ENCODE measurements at regions not wholly inside any gene's neighbourhood (a gene's known extent, or its start where the extent isn't known, plus 50 kb on each side); places are given as distances from the start of the nearest gene placed in this dataset.
"Not testable (repeated sequence)": the region's sequence is repeated elsewhere in the genome, so short reads cannot be mapped to it uniquely, and the experiment has no call there.

DNA sequence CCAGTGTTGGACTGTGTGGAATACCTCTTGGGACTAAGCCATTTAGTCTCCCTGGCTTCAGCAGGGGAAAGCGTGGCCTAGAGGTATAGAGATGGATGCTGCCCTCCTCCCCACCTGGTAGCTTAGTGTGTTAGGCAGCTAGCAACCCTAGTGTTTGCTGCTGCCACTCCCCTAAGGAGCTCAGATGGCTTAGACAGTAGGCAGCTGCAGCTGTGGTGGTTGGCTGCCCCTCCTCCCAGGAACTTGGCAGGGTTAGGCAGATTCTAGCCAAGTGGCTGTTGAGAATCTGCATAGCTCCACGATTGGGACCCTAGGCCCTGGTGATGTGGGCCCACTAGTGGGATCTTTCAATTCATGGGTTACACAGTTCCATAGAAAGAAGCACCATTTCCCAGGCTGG, 550.4 kb upstream of the CHAC2 start:
- no peak for DNase-seq (ENCODE audit: low read depth in 4 of 4, low spot score in 3 of 4)

DNA sequence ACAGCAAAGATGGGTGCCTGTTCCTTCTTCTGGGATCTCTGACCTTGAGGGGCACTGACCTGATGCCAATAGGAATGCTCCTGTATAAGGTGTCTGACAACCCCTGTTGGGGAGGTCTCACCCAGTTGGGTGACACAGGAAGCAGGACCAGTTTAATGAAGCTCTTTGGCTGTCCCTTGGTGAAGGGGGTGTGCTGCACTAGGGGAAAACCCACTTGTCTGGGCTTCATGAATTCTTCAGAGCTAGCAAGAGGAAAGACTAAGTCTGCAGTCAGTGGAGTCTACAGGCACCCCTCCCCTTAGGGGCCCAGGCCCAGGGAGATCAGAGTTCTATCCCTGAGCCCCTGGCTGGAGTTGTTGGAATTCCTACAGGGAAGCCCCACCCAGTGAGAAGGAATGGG, 550.8 kb upstream of the CHAC2 start:
- no peak for DNase-seq (ENCODE audit: low read depth in 4 of 4, low spot score in 3 of 4)

DNA sequence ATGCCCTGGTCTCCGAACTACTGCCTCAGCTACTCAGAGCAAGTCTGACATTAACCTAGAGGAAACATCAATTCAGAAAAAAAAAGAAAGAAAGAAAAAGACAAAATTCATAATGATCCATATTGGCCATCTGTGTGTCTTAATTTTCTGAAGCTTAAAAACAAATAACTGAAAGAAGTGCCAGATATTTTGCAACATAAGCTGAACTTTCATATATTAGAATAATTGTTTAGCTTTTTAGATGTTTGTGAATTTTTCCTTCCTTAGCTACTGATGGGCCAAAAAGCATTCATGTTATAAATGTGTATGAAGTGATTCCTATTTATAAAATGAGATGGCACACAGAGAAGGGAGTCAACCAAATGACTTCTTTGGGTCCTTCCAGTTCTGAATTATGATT, 555.0 kb upstream of the CHAC2 start:
- DNase-seq (ENCODE audit: low read depth in 4 of 4, low spot score in 3 of 4), result no peak

DNA sequence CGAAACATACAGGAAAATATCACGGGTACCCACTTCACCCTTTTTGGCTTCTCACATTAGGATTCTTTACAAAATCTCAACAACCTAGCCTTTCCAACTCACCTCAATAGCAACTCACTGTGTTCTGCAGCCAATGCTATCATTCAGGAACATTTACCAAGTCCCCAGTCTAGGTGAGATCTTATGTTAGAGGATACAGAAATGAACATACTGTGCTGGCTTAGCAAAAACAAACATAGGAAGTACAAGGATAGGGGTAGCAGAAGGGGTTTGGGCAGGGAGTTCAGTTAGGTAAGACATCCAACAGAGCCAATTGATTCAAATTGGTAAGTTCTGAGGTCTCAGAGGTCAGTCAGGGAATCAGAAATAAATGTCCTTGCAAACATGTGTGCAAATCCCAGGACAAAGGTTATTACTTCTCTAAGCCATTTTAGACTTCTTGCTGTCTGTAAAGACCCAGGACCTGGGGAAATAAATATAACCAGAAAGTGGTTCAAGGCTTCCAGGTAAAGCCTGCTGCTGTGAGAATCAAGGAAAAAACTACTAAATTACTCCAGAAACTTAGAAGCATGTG, 556.3 kb upstream of the CHAC2 start:
- DNase-seq (ENCODE audit: low read depth in 4 of 4, low spot score in 3 of 4), result no peak

DNA sequence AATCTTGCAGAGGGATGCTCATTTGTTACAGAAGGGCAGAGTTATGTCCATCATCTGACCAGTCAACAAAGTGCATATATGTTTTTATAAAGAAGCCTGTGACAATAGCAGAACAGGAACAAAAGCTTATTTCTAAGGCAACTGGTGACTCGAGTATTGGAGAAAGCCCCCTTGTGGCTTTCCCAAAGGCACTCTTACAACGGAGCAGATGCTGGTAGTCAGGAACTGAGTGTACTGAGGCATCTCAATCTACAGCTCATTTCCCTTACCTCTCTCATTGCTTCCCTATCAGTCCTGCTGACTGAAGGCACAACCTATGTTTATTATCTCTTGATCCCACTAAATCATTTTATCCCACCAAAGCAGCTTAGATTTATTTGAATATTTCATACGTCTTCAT, 557.1 kb upstream of the CHAC2 start:
- no peak for DNase-seq (ENCODE audit: low read depth in 4 of 4, low spot score in 3 of 4)

DNA sequence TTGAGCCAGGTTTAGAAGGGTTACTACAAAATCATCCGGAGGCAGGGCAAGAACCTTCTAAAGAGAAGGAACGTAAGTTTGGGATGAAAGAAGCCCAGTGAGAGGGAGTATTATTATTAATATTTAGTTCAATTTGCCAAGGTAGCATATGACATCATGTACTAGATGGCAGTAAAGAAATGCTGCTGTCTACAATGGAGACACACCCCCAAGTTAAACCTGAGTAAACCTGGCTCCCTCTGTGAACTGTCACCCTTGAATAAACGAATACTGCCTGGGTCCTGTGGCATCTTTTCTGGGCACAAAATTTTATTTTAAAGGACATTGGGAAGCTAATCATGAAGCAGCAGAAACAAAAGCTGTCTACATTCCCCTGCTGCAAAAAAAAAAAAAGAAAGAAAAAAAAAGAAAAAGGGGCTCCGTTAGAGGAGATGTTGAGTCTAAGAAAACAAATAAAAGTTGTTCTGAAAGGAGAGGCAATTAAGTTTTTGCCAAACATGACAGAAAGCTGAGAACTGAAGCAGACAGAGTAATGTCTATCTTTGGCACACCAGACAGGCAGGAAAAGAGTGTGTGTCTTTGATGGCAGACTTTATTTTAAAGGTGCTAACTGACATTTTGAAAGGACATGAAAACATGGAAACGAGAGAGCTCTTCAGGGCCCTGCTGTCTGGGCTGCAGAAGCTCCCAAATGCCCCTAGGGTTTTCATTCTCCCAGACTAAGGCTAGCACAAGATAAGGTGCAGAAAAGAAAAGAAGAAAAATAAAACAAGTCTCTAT, 557.7 kb upstream of the CHAC2 start:
- DNase-seq (ENCODE audit: low read depth in 4 of 4, low spot score in 3 of 4), result no peak

DNA sequence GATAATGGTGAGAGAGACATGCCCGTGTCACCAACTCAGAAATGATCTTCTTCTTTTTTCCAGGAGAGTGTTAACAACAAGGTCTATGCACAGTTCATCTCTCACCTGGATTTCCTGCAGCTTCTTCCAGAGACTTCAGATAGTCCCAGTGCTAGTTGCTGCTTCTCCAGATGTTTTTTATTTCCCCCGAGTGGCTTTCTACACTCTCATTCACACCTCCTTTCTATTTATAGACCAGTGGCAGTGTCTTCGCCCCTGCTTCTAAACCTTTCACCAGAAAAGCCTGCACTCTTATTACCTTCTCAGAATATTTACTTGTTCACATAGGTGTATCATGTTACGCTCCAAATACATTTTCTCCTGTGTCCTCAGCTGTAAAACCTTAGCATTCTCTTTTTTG, 558.8 kb upstream of the CHAC2 start:
- no peak for DNase-seq (ENCODE audit: low read depth in 4 of 4, low spot score in 3 of 4)

DNA sequence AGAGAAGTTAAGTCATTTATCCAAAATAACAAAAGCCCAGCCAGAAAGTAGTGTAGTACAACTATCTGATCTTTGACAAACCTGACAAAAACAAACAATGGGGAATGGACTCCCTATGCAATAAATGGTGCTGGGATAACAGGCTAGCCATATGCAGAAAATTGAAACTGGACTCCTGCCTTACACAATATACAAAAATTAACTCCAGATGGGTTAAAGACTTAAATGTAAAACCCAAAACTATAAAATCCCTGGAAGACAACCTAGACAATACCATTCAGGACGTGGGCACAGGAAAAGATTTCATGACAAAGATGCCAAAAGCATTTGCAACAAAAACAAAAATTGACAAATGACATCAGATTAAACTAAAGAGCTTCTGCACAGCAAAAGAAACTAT, 561.4 kb upstream of the CHAC2 start:
- DNase-seq (ENCODE audit: low read depth in 4 of 4, low spot score in 3 of 4), result not testable (repeated sequence)

DNA sequence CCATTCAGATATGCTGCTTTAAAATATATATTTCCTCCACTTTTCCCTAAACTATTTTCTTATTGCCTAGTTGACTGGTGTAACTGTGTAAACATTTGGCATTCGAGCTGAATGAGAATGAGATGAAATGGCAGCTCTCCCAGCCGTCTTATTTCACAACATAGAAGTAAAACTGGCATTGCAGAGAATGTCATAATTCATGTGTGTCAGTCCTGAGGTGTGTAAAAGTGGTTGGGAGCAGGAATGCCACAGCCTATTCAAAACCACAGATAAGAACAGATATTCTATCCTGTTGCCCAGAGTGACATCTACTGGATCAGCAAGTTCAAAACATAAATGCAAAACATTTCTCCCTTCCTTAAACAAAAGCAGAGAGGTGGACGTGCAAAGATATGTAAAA, 565.5 kb upstream of the CHAC2 start:
- DNase-seq (ENCODE audit: low read depth in 4 of 4, low spot score in 3 of 4), result peak in 1 of 4 donors; percentile 37

DNA sequence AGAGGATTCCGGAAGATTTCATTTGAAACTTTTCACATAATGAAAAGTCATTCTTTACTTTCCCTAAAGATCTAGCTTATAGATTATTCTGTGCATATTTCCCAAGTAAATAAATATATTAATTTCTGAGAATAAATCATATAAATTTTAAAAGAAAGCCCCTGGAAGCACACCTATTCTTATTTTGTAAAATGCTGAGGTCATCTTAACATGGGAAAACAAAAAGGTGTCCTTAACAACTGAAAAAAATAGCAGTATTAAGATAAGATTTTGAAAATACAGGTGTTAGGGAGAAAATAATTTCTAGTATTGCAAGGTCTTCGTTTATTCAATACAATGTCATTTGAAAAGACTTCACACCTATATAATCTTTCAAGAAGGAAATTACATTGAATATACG, 567.5 kb upstream of the CHAC2 start:
- no peak for DNase-seq (ENCODE audit: low read depth in 4 of 4, low spot score in 3 of 4)

DNA sequence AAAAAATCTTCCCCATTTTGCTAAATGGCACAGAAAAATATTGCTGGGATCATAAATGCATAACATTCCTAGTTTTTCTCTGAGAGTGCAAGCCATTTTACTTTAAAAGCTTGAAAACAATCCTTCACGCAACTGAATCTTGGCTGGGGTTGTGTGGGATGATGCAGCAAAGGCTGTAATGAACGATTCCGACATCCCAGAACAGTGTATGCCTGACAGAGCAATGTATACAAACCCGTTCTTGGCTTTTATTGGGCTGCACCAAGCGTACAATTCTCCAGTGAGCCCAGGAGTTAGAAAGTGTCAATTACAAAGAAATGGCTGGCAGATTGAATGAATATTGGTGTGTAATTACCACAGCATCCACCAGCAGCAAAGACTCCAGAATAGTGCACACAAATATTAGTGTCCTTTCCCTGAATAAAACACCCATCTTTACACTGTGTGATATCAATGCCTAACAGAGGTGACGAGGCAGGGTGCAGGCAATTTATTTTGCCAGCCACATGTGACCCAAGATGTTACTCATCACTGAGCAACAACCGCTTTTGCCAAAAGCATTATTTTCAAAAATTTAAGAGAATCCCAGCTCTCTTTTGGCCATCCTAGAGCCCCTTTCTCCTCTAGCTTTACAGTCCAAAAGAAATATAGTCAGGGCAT, 578.6 kb upstream of the CHAC2 start:
- DNase-seq (ENCODE audit: low read depth in 4 of 4, low spot score in 3 of 4), result peak in 1 of 4 donors; percentile 52

DNA sequence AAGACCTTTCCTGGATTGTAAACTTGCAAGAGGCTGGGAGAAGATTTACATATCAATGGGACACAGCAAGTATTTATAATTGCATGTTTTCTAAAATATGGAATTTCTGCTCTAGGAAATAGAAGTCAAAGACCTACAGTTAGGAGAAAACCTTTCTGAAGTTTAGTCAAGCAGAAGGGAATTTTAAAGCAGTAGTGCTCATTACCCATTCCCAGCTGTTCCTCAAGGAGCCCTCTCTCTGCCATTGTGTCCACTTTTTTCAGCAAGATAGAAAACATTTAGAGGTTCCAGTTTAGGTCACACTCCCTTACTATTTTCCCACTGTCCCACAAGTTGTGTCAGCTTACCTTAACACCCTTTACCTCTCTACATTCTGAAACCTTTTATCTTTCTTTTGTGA, 584.0 kb upstream of the CHAC2 start:
- no peak for DNase-seq (ENCODE audit: low read depth in 4 of 4, low spot score in 3 of 4)

DNA sequence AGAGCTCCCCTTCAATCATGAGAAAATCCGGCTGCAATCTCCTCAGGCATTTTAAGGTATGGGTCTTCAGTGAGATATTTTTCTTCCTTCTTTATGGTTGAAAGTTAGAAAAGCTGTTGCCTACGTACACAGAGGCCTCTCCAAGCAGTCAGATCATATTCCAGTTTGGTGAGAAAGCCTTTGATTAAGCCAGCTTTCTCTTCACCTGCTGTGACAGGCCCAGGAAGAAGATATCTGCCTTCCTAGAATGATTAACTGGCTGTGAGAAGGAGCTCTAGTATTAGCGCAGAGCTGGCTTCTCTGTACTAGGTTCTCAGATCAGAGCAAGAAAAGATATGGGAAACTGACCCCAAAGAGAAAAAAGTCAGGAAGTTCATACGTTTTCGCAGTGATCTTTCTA, 585.0 kb upstream of the CHAC2 start:
- peak in 1 of 4 donors; percentile 27 for DNase-seq (ENCODE audit: low read depth in 4 of 4, low spot score in 3 of 4)

DNA sequence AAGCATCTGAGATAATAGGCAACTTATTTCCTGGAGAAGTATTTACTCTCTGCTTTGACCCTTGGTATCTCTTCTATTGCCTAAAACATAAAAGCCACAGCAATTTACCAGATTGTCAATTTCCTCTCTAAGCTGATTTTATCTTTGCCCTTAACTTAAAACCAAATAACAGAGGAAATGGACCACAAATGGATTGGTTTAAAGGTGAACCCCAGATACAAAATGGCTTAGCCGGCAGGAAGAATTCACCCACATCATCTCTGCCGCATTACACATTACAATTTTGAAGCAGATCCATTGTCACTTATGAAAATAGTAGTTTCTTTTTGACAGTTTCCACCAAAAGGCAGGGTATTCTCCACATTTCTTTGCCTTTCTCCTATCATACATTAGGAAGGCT, 585.8 kb upstream of the CHAC2 start:
- DNase-seq (ENCODE audit: low read depth in 4 of 4, low spot score in 3 of 4), result no peak

DNA sequence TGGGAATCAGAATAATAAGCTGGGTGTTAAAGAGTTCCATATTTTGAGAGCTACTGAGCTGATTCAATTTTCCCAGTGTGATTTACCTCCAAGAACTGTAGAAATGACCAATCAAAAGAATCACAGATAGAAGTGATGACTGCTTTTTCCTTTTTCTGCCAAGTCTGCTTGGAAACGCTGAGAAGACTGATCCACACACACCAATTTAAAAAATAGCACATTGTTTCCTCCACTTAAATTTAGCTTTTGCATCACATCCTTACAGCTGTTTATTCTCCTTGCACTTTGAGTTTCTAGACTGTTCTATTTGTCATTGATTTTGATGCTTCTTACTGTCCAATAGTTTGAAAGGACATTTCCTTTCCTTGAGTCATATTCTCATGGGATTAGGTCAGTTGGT, 590.3 kb upstream of the CHAC2 start:
- DNase-seq (ENCODE audit: low read depth in 4 of 4, low spot score in 3 of 4), result no peak

DNA sequence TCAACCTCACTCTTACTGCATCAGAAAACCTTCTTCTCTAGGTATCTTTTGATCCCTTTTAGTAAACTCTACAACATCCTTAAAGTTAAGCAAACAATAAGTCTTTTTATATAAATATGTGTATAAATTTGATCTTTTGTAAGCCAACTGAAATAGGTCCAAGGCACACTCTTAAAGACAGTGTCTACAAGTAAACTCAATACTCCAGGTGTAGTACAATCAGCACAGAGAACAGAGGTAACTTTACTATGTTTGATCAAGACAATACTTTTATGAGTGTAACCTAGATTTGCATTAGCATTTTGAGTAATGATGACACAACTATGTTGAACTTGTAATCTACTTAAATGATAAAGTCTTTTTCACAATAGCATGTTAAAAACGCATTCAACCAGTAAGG, 593.1 kb upstream of the CHAC2 start:
- no peak for DNase-seq (ENCODE audit: low read depth in 4 of 4, low spot score in 3 of 4)

DNA sequence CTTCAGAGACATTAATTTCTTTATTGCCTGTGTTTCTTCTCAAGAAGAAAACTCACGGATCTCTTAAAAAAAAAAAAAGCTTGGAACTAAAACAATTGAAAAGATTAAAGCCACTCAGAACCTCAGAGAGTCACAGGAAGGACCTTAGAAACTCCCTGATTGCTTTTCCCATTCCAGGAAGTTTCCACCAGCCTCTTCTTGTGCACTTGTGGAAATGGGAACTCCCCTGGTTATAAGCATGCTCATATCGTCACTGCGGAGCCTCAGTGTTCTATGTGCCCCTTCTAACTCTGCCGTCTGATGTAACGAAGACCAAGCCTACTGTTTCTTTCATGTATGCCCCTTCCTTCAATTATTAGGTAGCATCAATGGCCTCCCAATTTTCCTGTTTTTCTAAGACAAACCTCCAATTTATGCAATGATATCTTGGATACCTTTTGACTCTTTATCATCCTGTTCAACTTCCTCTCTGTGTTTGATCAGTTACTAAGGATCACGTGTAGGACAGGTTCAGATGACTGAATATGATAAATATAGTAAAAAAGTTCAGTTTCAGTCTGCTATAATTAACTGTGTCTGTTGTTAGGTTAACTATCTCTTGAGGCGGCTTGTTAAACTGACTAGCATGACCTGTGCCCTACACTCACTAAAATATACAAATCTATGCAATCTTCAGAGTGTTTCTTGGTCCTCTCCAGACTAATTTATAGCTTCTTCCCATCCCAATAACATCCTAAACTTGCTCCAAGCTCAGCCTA, 593.7 kb upstream of the CHAC2 start:
- DNase-seq (ENCODE audit: low read depth in 4 of 4, low spot score in 3 of 4), result no peak

DNA sequence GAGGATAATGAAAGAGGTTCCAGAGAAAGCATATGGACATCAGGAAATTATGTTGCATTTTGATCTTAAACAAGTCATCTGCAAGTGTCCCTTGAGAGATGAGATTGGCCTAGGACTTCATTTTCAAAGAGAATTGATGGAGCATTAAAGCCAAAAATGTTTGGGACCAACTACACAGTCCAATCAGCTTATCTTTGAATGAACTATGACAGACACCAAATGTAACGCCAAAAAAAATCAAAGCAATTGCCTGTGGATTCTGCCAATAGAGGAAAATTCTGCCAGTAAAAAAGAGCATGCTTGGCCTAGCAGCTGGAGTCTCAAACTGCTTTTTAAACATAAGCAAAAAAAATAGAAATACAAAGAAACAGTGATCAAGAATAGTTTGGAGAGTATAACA, 594.5 kb upstream of the CHAC2 start:
- DNase-seq (ENCODE audit: low read depth in 4 of 4, low spot score in 3 of 4), result no peak

DNA sequence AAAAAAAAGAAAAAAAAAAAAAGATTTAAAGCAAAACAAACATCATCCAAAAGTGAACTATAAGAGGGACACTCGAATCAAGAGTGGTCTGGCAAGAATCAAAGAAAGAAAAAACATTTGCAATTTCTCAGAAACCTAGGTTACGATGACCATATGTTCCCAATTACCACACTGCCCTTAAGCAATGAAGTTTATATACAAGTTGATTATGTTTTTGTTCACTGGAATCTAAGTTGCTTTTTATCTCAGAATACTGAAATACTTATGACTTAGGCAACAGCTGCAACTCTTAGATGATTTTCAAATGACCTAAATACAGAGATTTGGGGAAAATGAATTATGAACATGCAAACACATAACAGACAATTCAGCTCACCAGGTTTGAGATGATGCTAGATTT, 597.1 kb upstream of the CHAC2 start:
- no peak for DNase-seq (ENCODE audit: low read depth in 4 of 4, low spot score in 3 of 4)

DNA sequence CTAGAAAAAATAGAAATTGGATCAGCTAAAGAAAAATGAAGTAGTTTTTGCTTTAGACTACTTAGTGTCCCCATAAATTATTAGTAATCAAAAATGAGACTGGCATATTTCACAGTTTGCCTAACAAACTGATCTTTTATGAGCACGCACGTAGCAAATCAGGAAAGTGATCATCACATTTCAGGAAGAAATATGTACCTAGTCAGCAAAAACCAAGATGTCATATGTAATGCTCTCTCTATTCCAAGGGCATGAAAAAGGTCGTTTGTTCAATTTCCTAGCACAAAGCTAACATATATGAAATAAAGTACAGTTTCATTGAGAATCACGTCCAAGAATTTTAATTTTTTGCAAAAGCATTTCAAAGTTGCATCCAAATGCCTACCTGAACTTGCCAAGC, 600.4 kb upstream of the CHAC2 start:
- DNase-seq (ENCODE audit: low read depth in 4 of 4, low spot score in 3 of 4), result no peak

DNA sequence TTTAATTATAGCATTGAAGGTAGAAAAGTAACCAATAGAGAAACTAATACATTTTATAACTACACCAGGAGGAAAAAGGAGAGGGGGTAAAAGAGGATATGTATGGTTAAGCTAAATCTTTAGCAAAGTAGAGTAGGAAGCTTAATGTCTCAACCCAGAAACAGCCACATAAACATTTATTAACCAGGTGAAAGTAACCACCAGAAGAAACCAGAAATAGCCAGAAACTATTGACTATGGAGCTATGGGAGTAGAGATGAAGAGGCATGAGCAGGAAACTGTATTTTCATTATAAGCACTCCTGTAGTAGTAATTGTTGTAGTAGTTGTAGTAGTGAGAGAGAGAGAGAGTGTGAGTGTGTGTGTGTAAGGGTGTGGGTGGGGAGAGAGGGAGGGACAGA, 617.5 kb upstream of the CHAC2 start:
- no peak for DNase-seq (ENCODE audit: low read depth in 4 of 4, low spot score in 3 of 4)

DNA sequence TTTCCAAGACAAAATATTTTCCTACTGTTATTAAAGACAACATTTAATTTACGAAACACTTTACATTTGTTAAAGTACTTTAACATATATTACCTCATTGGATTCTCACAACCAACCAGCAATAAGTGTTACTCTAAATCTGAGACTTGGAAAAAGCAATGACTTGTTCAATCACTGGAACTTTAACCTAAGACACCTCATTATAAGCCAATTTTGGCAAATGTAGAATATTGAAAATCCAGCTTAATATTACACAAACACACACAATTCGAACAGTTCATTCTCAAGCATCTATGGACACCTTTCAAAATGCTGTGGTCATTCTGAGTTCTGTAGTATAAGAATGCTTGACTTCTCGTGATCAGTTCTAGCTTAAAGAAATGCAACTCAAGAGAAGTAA, 619.4 kb upstream of the CHAC2 start:
- DNase-seq (ENCODE audit: low read depth in 4 of 4, low spot score in 3 of 4), result no peak
